Skeletal muscle tissue (tissue), 1 donor: ENCODE measurements at regions not wholly inside any gene's neighbourhood (a gene's known extent, or its start where the extent isn't known, plus 50 kb on each side); places are given as distances from the start of the nearest gene placed in this dataset. TPM values are rescaled to one million over a fixed set of nuclear protein-coding genes. Genes with fewer than 3 reads are reported as not detected.

ENCODE experiments used
- small RNA-seq: library from RNA; depleted of rRNA; stranded (forward); fragments of <200 nt; gene quantifications from one replicate; pipeline ENCODE3, GENCODE V24; 2014

Small RNAs in the stretch of these regions (small RNA-seq; reads per million reads assigned to genes)
- not detected for gene RN7SL361P
